ENCODE measurements at regions not wholly inside any gene's neighbourhood (a gene's known extent, or its start where the extent isn't known, plus 50 kb on each side); places are given as distances from the start of the nearest gene placed in this dataset.

- Histone ChIP-seq H3K27ac (replicated peaks) (no peak overlapping the region), H3K27me3 (ENCODE audit: insufficient read depth, poor library complexity, severe bottlenecking) (peaks cover 3% of the 10 kb centered on the region), H3K4me3 (replicated peaks; ENCODE audit: insufficient read depth, low read length) (no peak overlapping the region)
- TF ChIP-seq POLR2AphosphoS5 (IDR thresholded peaks at IDR 0.05; ENCODE audit: low read depth) (no peak), GABPA (IDR thresholded peaks at IDR 0.05; ENCODE audit: low read depth) (no peak), SPI1 (IDR thresholded peaks at IDR 0.05; ENCODE audit: borderline replicate concordance, low read depth) (no peak)
- TF ChIP-seq, protein P1, sequence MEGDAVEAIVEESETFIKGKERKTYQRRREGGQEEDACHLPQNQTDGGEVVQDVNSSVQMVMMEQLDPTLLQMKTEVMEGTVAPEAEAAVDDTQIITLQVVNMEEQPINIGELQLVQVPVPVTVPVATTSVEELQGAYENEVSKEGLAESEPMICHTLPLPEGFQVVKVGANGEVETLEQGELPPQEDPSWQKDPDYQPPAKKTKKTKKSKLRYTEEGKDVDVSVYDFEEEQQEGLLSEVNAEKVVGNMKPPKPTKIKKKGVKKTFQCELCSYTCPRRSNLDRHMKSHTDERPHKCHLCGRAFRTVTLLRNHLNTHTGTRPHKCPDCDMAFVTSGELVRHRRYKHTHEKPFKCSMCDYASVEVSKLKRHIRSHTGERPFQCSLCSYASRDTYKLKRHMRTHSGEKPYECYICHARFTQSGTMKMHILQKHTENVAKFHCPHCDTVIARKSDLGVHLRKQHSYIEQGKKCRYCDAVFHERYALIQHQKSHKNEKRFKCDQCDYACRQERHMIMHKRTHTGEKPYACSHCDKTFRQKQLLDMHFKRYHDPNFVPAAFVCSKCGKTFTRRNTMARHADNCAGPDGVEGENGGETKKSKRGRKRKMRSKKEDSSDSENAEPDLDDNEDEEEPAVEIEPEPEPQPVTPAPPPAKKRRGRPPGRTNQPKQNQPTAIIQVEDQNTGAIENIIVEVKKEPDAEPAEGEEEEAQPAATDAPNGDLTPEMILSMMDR (IDR thresholded peaks at IDR 0.05; ENCODE audit: insufficient read depth, low read length), result no peak
- TF ChIP-seq, protein P2, sequence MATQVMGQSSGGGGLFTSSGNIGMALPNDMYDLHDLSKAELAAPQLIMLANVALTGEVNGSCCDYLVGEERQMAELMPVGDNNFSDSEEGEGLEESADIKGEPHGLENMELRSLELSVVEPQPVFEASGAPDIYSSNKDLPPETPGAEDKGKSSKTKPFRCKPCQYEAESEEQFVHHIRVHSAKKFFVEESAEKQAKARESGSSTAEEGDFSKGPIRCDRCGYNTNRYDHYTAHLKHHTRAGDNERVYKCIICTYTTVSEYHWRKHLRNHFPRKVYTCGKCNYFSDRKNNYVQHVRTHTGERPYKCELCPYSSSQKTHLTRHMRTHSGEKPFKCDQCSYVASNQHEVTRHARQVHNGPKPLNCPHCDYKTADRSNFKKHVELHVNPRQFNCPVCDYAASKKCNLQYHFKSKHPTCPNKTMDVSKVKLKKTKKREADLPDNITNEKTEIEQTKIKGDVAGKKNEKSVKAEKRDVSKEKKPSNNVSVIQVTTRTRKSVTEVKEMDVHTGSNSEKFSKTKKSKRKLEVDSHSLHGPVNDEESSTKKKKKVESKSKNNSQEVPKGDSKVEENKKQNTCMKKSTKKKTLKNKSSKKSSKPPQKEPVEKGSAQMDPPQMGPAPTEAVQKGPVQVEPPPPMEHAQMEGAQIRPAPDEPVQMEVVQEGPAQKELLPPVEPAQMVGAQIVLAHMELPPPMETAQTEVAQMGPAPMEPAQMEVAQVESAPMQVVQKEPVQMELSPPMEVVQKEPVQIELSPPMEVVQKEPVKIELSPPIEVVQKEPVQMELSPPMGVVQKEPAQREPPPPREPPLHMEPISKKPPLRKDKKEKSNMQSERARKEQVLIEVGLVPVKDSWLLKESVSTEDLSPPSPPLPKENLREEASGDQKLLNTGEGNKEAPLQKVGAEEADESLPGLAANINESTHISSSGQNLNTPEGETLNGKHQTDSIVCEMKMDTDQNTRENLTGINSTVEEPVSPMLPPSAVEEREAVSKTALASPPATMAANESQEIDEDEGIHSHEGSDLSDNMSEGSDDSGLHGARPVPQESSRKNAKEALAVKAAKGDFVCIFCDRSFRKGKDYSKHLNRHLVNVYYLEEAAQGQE (IDR thresholded peaks at IDR 0.05; ENCODE audit: insufficient replicate concordance, low read depth), result no peak
- DNase-seq (ENCODE audit: low read depth in 1 of 2, low spot score in 1 of 2), result no peak
These were observed 144.3 kb upstream of the ADAMTS9 start for GRCh38 chr3:64832098-64832497.

DNA sequence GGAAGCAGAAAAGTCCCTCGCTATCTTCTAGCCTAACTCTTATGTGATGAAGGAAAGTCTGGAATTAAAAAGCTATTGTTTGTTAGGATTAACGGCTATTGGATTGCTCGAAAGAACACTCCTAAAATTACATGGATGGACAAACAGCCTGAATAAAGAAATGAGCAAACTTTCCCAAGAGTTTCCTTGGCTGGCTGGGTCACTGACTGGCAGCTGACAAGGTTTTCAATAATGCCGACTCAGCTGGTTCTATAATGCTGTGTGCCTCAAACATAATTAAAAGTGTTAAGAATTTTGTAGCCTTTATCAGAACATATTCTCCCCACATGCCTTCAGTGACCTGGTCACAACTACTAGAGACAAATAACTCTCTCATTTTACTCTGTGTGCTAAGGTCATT lies 142.9 kb upstream of the ADAMTS9 start:
- Histone ChIP-seq H3K27ac (replicated peaks) (no peak overlapping the region), H3K4me3 (replicated peaks; ENCODE audit: insufficient read depth, low read length) (no peak overlapping the region), H3K27me3 (ENCODE audit: insufficient read depth, poor library complexity, severe bottlenecking) (peaks cover 3% of the 10 kb centered on the region)
- TF ChIP-seq, protein P2 (IDR thresholded peaks at IDR 0.05; ENCODE audit: insufficient replicate concordance, low read depth), result no peak
- TF ChIP-seq POLR2AphosphoS5 (IDR thresholded peaks at IDR 0.05; ENCODE audit: low read depth), result no peak
- TF ChIP-seq, protein P1 (IDR thresholded peaks at IDR 0.05; ENCODE audit: insufficient read depth, low read length), result no peak
- no peak for TF ChIP-seq SPI1 (IDR thresholded peaks at IDR 0.05; ENCODE audit: borderline replicate concordance, low read depth)
- TF ChIP-seq GABPA (IDR thresholded peaks at IDR 0.05; ENCODE audit: low read depth), result no peak
- no peak for DNase-seq (ENCODE audit: low read depth in 1 of 2, low spot score in 1 of 2)

DNA sequence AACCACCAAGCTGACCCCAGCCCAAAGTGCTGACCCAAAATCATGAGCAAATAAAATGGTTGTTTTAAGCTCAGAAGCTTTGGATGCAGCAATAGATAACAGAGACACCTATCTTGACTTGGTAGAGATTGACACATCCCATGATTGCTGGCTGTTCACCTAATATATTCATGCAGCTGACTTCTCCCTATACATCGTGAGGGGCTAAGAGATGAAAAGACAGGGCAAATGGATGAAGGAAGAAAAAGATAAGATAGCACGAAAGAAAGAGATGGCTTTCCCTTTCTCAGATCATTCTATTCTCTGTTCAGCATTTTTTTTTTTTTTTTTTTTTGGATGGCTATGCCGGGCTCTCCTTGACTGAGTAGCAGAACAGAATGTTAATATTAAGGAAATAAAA lies 141.5 kb upstream of the ADAMTS9 start:
- peaks cover 3% of the 10 kb centered on the region for H3K27me3 ChIP-seq (ENCODE audit: insufficient read depth, poor library complexity, severe bottlenecking)
- no peak overlapping the region for H3K27ac ChIP-seq (replicated peaks)
- no peak overlapping the region for H3K4me3 ChIP-seq (replicated peaks; ENCODE audit: insufficient read depth, low read length)
- TF ChIP-seq GABPA (IDR thresholded peaks at IDR 0.05; ENCODE audit: low read depth) (no peak), SPI1 (IDR thresholded peaks at IDR 0.05; ENCODE audit: borderline replicate concordance, low read depth) (no peak), POLR2AphosphoS5 (IDR thresholded peaks at IDR 0.05; ENCODE audit: low read depth) (no peak)
- TF ChIP-seq, protein P1 (IDR thresholded peaks at IDR 0.05; ENCODE audit: insufficient read depth, low read length), result no peak
- TF ChIP-seq, protein P2 (IDR thresholded peaks at IDR 0.05; ENCODE audit: insufficient replicate concordance, low read depth), result no peak
- DNase-seq (ENCODE audit: low read depth in 1 of 2, low spot score in 1 of 2), result no peak

Measured in HL-60 (cell line).